ENCODE measurements at regions not wholly inside any gene's neighbourhood (a gene's known extent, or its start where the extent isn't known, plus 50 kb on each side); places are given as distances from the start of the nearest gene placed in this dataset.
"Not testable (repeated sequence)": the region's sequence is repeated elsewhere in the genome, so short reads cannot be mapped to it uniquely, and the experiment has no call there.

- Histone ChIP-seq H3K36me3 (no peaks in the 10 kb centered on the region), H3K27me3 (ENCODE audit: low read depth) (no peaks in the 10 kb centered on the region), H3K27ac (replicated peaks) (no peak overlapping the region), H3K4me1 (no peaks in the 10 kb centered on the region), H3K4me3 (no peak overlapping the region), H3K9me3 (replicated peaks) (no peaks in the 10 kb centered on the region)
- TF ChIP-seq CTCF (IDR thresholded peaks at IDR 0.05; ENCODE audit: borderline replicate concordance) = no peak
- no peak for DNase-seq
- intact Hi-C loops (cut with micrococcal nuclease) = no loop called here
These were observed 589.2 kb downstream of the PRR16 start for GRCh38 chr5:121053055-121053985.

- DNase-seq = no peak
- no peak overlapping the region for H3K4me3 ChIP-seq
- no peak for TF ChIP-seq CTCF (IDR thresholded peaks at IDR 0.05; ENCODE audit: borderline replicate concordance)
These were observed 591.5 kb downstream of the PRR16 start for GRCh38 chr5:121055586-121055985.

GRCh38 chr5:121064241-121064640, 600.1 kb downstream of the PRR16 start:
- H3K9me3 ChIP-seq (replicated peaks); H3K27ac ChIP-seq (replicated peaks); intact Hi-C loops (cut with micrococcal nuclease); H3K27me3 ChIP-seq (ENCODE audit: low read depth); H3K36me3 ChIP-seq; DNase-seq; H3K4me1 ChIP-seq; H3K4me3 ChIP-seq: not testable (repeated sequence)

More at GRCh38 chr5:121055586-121055985, 591.5 kb downstream of the PRR16 start:
- Histone ChIP-seq H3K27ac (replicated peaks) (no peak overlapping the region), H3K36me3 (no peaks in the 10 kb centered on the region), H3K4me1 (no peaks in the 10 kb centered on the region), H3K27me3 (ENCODE audit: low read depth) (no peaks in the 10 kb centered on the region), H3K9me3 (replicated peaks) (no peaks in the 10 kb centered on the region)
- intact Hi-C loops (cut with micrococcal nuclease) = no loop called here

- no peak for DNase-seq
- H3K27me3 ChIP-seq (ENCODE audit: low read depth) = no peaks in the 10 kb centered on the region
- no peak overlapping the region for H3K4me3 ChIP-seq
- intact Hi-C loops (cut with micrococcal nuclease) = no loop called here
- H3K9me3 ChIP-seq (replicated peaks) = no peaks in the 10 kb centered on the region
- no peak for TF ChIP-seq CTCF (IDR thresholded peaks at IDR 0.05; ENCODE audit: borderline replicate concordance)
- H3K36me3 ChIP-seq = no peaks in the 10 kb centered on the region
- no peaks in the 10 kb centered on the region for H3K4me1 ChIP-seq
- no peak overlapping the region for H3K27ac ChIP-seq (replicated peaks)
These were observed 622.6 kb downstream of the PRR16 start for GRCh38 chr5:121086671-121087070.

- no peak for DNase-seq
- no peaks in the 10 kb centered on the region for H3K36me3 ChIP-seq
- no peaks in the 10 kb centered on the region for H3K27me3 ChIP-seq (ENCODE audit: low read depth)
- H3K27ac ChIP-seq (replicated peaks) = no peak overlapping the region
- intact Hi-C loops (cut with micrococcal nuclease) = no loop called here
- no peak overlapping the region for H3K4me3 ChIP-seq
- no peaks in the 10 kb centered on the region for H3K4me1 ChIP-seq
- no peaks in the 10 kb centered on the region for H3K9me3 ChIP-seq (replicated peaks)
- no peak for TF ChIP-seq CTCF (IDR thresholded peaks at IDR 0.05; ENCODE audit: borderline replicate concordance)
These were observed 623.5 kb downstream of the PRR16 start for GRCh38 chr5:121087560-121087959.

GRCh38 chr5:121088341-121088740, 624.2 kb downstream of the PRR16 start:
- H3K27me3 ChIP-seq (ENCODE audit: low read depth) = no peaks in the 10 kb centered on the region
- no peak overlapping the region for H3K4me3 ChIP-seq
- TF ChIP-seq CTCF (IDR thresholded peaks at IDR 0.05; ENCODE audit: borderline replicate concordance) = no peak
- no peak overlapping the region for H3K27ac ChIP-seq (replicated peaks)
- no peaks in the 10 kb centered on the region for H3K4me1 ChIP-seq
- H3K9me3 ChIP-seq (replicated peaks) = no peaks in the 10 kb centered on the region
- H3K36me3 ChIP-seq = no peaks in the 10 kb centered on the region
- DNase-seq = no peak
- intact Hi-C loops (cut with micrococcal nuclease) = no loop called here

Data from left ventricle myocardium inferior (tissue), 1 donor.